ENCODE measurements at regions not wholly inside any gene's neighbourhood (a gene's known extent, or its start where the extent isn't known, plus 50 kb on each side); places are given as distances from the start of the nearest gene placed in this dataset.
A peak's percentile ranks its signal among the peaks of the same experiment; 100 is the strongest.

DNA sequence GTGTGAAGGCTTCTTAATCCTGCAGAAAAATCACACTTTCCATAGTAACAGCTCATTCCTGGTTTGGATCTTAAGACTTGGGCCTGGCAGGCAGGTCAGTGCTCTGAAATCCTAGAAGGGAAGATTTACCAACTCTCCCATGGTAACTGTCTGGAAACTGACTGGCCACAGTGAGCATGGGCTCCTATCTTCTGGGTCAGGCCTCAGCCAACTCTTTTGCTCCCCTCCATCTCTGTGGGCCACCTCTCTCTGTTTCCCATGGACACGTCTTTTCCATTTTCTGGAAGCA, 86.7 kb downstream of the ACAA2 start:
- TF ChIP-seq FOXP2 (optimal IDR thresholded peaks at IDR 0.05; ENCODE audit: borderline replicate concordance, extremely low read depth, extremely low read length, insufficient read depth): no peak
- TF ChIP-seq SIN3A (IDR thresholded peaks at IDR 0.05; ENCODE audit: borderline replicate concordance, insufficient read depth, low read length): no peak
- no peak for TF ChIP-seq POLR2AphosphoS5 (IDR thresholded peaks at IDR 0.05; ENCODE audit: low read depth, low read length)
- no peak for TF ChIP-seq TAF1 (IDR thresholded peaks at IDR 0.05; ENCODE audit: borderline replicate concordance, insufficient read depth, low read length)
- TF ChIP-seq, protein P1, sequence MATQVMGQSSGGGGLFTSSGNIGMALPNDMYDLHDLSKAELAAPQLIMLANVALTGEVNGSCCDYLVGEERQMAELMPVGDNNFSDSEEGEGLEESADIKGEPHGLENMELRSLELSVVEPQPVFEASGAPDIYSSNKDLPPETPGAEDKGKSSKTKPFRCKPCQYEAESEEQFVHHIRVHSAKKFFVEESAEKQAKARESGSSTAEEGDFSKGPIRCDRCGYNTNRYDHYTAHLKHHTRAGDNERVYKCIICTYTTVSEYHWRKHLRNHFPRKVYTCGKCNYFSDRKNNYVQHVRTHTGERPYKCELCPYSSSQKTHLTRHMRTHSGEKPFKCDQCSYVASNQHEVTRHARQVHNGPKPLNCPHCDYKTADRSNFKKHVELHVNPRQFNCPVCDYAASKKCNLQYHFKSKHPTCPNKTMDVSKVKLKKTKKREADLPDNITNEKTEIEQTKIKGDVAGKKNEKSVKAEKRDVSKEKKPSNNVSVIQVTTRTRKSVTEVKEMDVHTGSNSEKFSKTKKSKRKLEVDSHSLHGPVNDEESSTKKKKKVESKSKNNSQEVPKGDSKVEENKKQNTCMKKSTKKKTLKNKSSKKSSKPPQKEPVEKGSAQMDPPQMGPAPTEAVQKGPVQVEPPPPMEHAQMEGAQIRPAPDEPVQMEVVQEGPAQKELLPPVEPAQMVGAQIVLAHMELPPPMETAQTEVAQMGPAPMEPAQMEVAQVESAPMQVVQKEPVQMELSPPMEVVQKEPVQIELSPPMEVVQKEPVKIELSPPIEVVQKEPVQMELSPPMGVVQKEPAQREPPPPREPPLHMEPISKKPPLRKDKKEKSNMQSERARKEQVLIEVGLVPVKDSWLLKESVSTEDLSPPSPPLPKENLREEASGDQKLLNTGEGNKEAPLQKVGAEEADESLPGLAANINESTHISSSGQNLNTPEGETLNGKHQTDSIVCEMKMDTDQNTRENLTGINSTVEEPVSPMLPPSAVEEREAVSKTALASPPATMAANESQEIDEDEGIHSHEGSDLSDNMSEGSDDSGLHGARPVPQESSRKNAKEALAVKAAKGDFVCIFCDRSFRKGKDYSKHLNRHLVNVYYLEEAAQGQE (IDR thresholded peaks at IDR 0.05; ENCODE audit: insufficient read depth in 1 of 2, low read depth in 2 of 2, low read length in 2 of 2): no peak

DNA sequence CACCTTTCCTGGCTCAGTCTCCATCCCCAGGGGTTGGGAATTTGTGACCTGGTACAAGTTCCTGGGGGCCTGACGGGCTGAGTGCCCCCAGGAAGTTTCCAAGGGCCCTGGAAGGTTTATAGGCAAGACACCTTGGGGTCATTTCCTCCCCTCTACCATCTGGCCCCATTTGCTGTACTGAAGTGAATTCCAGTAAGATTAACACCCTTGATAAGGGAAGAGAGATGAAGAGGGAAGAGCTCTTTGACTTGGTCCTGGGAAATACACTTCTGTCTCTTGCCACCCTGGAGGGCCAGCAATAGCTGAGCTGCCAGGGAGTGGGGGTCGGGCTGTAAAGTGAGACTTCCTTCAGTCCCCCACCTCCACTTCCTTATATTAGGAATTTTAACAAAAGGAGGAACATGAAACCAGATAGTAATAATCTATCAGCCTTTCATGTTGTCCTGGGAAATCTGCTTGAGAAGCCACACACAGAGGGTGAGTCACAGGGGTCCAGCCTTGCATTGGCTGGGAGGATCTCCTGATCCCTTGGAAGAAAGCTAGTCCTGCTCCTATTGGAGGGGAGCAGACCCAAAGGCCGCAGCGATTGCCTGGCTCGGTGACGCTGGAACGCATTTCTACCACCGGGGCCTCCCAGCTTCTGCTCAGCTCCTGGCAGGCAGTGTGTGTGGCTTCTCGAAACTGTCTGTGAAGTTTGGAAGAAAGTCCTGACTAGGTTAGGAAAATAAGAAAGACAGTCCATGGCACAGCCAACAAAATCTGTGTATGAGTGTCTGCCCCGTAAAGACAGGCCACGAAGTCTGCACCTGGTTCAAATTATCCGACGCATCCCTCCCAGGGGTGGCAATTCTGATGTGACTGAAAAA, 87.3 kb downstream of the ACAA2 start:
- TF ChIP-seq TAF1 (IDR thresholded peaks at IDR 0.05; ENCODE audit: borderline replicate concordance, insufficient read depth, low read length) (no peak), POLR2AphosphoS5 (IDR thresholded peaks at IDR 0.05; ENCODE audit: low read depth, low read length) (no peak; the same call in 1 of the 2 replicates), SIN3A (IDR thresholded peaks at IDR 0.05; ENCODE audit: borderline replicate concordance, insufficient read depth, low read length) (no peak), FOXP2 (optimal IDR thresholded peaks at IDR 0.05; ENCODE audit: borderline replicate concordance, extremely low read depth, extremely low read length, insufficient read depth) (no peak)
- TF ChIP-seq, protein P1 (IDR thresholded peaks at IDR 0.05; ENCODE audit: insufficient read depth in 1 of 2, low read depth in 2 of 2, low read length in 2 of 2): 0 out of 4 replicates have a peak, but pooled peaks of 1 of the 2 experiments have one; percentile 32

DNA sequence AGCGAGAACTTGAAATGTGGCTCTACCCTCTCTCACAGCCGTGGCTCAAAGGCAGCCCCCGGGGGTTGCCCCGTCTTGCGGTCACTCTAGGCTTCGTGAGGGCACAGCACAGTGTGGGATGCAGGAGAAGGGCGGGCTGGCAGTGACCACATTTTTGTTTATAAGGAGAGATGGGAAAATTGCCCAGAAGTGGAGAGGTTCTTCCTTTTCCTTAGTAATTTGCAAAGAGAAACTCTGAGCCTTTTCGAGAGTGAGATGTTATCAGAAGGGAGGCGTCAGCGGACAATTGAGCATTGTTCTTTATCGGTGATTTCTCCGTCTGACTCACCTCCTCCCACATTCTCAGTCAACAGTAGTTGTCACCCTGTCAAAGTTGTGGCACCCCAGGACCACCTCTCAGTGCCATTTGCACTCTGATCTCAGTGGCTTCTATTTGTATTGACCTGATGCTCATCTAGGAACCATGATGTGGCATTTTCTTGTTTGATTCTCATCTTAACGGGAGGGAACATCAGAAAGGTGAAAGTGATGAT, 89.6 kb downstream of the ACAA2 start:
- TF ChIP-seq TAF1 (IDR thresholded peaks at IDR 0.05; ENCODE audit: borderline replicate concordance, insufficient read depth, low read length): no peak
- peak; percentile 72 for TF ChIP-seq FOXP2 (optimal IDR thresholded peaks at IDR 0.05; ENCODE audit: borderline replicate concordance, extremely low read depth, extremely low read length, insufficient read depth)
- no peak for TF ChIP-seq SIN3A (IDR thresholded peaks at IDR 0.05; ENCODE audit: borderline replicate concordance, insufficient read depth, low read length)
- TF ChIP-seq, protein P1 (IDR thresholded peaks at IDR 0.05; ENCODE audit: insufficient read depth in 1 of 2, low read depth in 2 of 2, low read length in 2 of 2): peak in 1 of 2 experiments; percentile 53; a peak in 1 of 4 replicates
- TF ChIP-seq POLR2AphosphoS5 (IDR thresholded peaks at IDR 0.05; ENCODE audit: low read depth, low read length): peak; percentile 55; the same call in 1 of the 2 replicates

DNA sequence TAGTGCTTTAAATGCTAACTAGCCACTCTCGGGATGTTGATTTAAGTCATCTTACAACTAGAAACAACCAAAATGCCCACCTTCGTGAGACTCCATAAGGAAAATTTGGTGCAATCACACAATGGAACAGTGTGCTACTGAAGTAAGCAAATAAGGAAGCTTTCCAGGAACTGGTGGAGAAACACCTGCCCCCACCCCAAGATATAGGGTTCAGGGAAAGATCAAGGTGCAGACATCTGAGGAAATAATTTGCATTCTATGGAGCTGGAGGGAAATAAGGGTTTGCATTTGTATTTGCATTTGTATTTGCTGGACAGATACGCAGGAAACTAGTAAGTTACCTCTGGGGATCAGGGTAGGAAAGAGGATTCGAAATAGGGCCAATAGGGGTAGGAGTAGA, 90.9 kb downstream of the ACAA2 start:
- TF ChIP-seq, protein P1 (IDR thresholded peaks at IDR 0.05; ENCODE audit: insufficient read depth in 1 of 2, low read depth in 2 of 2, low read length in 2 of 2): 0 out of 4 replicates have a peak, but pooled peaks of 1 of the 2 experiments have one; percentile 25
- TF ChIP-seq FOXP2 (optimal IDR thresholded peaks at IDR 0.05; ENCODE audit: borderline replicate concordance, extremely low read depth, extremely low read length, insufficient read depth) (no peak), TAF1 (IDR thresholded peaks at IDR 0.05; ENCODE audit: borderline replicate concordance, insufficient read depth, low read length) (no peak), POLR2AphosphoS5 (IDR thresholded peaks at IDR 0.05; ENCODE audit: low read depth, low read length) (no peak), SIN3A (IDR thresholded peaks at IDR 0.05; ENCODE audit: borderline replicate concordance, insufficient read depth, low read length) (no peak)

Data from PFSK-1 (cell line).